ENCODE measurements at regions not wholly inside any gene's neighbourhood (a gene's known extent, or its start where the extent isn't known, plus 50 kb on each side); places are given as distances from the start of the nearest gene placed in this dataset.

GRCh38 chr16:59263955-59264354 is 529.8 kb upstream of the GOT2 start:
- TF ChIP-seq, protein P1, sequence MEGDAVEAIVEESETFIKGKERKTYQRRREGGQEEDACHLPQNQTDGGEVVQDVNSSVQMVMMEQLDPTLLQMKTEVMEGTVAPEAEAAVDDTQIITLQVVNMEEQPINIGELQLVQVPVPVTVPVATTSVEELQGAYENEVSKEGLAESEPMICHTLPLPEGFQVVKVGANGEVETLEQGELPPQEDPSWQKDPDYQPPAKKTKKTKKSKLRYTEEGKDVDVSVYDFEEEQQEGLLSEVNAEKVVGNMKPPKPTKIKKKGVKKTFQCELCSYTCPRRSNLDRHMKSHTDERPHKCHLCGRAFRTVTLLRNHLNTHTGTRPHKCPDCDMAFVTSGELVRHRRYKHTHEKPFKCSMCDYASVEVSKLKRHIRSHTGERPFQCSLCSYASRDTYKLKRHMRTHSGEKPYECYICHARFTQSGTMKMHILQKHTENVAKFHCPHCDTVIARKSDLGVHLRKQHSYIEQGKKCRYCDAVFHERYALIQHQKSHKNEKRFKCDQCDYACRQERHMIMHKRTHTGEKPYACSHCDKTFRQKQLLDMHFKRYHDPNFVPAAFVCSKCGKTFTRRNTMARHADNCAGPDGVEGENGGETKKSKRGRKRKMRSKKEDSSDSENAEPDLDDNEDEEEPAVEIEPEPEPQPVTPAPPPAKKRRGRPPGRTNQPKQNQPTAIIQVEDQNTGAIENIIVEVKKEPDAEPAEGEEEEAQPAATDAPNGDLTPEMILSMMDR (conservative IDR thresholded peaks at IDR 0.05) = no peak
- TF ChIP-seq ZFX (IDR thresholded peaks at IDR 0.05) = no peak
- H3K27ac ChIP-seq = no peak overlapping the region

DNA sequence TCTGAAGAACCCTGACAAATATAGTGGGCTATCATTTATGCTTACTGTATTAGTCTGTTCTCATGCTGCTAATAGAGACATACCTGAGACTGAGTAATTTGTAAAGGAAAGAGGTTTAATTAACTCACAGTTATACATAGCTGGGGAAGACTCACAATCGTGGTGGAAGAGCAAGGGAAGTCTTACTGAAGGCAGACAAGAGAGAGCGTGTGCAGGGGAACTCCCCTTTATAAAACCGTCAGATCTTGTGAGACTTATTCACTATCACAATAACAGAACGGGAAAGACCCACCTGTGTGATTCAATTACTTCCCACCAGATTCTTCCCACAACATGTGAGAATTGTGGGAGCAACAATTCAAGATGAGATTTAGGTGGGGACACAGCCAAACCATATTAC is 526.8 kb upstream of the GOT2 start:
- TF ChIP-seq, protein P1 (conservative IDR thresholded peaks at IDR 0.05) = no peak
- no peak for TF ChIP-seq ZFX (IDR thresholded peaks at IDR 0.05)
- H3K27ac ChIP-seq = no peak overlapping the region

- TF ChIP-seq, protein P1 (conservative IDR thresholded peaks at IDR 0.05) = no peak
- no peak for TF ChIP-seq ZFX (IDR thresholded peaks at IDR 0.05)
Measured at GRCh38 chr16:59259950-59260319, 525.8 kb upstream of the GOT2 start.

GRCh38 chr16:59259074-59259949 is 525.2 kb upstream of the GOT2 start:
- TF ChIP-seq ZFX (IDR thresholded peaks at IDR 0.05) = no peak
- TF ChIP-seq, protein P1 (conservative IDR thresholded peaks at IDR 0.05) = no peak
- no peak overlapping the region for H3K27ac ChIP-seq

More at GRCh38 chr16:59259950-59260319, 525.8 kb upstream of the GOT2 start:
- no peak overlapping the region for H3K27ac ChIP-seq

DNA sequence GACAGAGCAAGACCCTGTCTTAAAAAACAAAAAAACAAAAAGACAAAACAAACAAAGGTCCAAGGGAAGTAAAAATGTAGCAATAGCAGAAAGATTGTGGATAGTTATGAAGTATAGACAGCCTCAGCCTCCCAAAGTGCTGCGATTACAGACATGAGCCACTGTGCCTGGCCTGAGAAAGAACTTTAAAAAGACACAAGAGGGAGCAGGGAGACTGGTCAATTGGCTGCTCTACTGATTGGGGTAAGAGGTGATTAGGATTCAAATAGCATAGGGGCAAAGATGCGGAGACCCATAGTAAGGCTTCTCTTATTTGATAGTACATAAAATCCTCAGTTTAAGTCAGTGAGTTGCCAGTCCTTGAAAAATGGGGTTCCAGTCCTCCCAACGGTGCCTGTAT is 518.2 kb upstream of the GOT2 start:
- no peak for TF ChIP-seq ZFX (IDR thresholded peaks at IDR 0.05)
- TF ChIP-seq, protein P1 (conservative IDR thresholded peaks at IDR 0.05) = no peak

GRCh38 chr16:59249011-59249410 is 514.9 kb upstream of the GOT2 start:
- no peak overlapping the region for H3K27ac ChIP-seq
- TF ChIP-seq, protein P1 (conservative IDR thresholded peaks at IDR 0.05) = peak; percentile 14; the same call in 1 of the 2 replicates
- TF ChIP-seq ZFX (IDR thresholded peaks at IDR 0.05) = no peak

More for the DNA sequence above, 518.2 kb upstream of the GOT2 start:
- no peak overlapping the region for H3K27ac ChIP-seq

DNA sequence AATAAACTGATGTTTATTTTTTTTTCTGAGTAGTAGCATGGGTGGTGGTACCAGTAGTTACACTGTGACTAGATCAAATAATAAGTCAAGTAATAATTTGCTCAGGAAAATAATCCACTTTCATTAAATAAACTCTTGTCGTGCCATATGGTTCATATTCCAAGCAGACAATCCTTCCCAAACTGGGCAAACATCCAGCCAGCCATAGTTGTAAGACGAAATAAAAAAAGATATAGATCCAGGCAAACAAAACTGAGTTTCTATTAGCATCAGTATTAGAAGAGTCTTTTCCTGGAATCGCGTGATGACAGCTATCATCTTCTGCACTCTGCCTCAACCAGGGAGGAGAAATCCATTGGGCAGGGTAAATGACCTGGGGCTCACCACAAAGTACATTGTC is 508.4 kb upstream of the GOT2 start:
- H3K27ac ChIP-seq = no peak overlapping the region
- TF ChIP-seq, protein P1 (conservative IDR thresholded peaks at IDR 0.05) = no peak
- no peak for TF ChIP-seq ZFX (IDR thresholded peaks at IDR 0.05)
